ENCODE measurements at regions not wholly inside any gene's neighbourhood (a gene's known extent, or its start where the extent isn't known, plus 50 kb on each side); places are given as distances from the start of the nearest gene placed in this dataset.

DNA sequence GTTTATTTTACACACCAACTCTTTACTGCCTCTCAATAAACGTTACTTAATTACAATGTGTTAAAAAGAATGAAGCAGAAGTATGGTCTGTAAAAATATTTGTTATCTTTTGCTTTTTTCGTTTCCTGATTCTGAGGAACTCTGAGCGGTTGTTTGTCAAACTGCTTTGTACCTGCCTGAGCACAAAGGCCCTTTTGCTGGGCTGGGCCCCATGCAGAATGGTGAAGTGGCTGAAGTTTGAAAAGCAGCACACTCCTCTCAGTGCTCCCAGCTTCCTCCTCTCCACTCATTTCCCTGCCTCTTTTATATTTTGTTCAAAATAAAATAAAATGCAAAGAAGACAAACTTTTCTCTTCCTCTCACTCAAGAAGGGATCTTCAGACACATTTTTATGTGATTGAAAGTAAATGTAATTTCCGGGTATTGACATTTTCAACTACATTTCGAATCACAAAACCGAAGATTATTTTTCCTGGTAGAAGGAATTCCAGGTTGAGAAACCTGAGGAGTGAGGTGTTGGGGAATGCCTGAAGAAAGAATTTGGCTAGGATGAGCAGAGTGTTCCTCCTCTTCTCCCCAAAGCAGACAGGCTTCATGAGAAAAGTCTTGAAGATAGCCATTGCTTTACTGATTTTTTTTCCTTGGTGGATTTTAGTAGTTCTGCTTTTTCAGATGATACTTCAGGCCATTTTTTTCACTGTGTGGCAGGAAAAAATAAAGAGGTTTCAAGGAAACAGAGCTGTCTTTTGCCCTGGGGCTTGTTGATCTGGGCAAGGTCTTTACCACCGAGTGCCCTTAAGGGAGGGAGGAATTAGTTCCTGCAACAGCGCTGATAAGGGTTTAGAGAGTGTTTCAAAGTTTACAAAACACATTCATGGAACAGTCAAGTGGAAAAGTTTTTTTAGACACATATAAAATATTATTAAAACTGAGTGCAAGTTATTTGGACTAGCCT is 229.8 kb downstream of the NFKBIZ start (continued):
- TF ChIP-seq, protein P1, sequence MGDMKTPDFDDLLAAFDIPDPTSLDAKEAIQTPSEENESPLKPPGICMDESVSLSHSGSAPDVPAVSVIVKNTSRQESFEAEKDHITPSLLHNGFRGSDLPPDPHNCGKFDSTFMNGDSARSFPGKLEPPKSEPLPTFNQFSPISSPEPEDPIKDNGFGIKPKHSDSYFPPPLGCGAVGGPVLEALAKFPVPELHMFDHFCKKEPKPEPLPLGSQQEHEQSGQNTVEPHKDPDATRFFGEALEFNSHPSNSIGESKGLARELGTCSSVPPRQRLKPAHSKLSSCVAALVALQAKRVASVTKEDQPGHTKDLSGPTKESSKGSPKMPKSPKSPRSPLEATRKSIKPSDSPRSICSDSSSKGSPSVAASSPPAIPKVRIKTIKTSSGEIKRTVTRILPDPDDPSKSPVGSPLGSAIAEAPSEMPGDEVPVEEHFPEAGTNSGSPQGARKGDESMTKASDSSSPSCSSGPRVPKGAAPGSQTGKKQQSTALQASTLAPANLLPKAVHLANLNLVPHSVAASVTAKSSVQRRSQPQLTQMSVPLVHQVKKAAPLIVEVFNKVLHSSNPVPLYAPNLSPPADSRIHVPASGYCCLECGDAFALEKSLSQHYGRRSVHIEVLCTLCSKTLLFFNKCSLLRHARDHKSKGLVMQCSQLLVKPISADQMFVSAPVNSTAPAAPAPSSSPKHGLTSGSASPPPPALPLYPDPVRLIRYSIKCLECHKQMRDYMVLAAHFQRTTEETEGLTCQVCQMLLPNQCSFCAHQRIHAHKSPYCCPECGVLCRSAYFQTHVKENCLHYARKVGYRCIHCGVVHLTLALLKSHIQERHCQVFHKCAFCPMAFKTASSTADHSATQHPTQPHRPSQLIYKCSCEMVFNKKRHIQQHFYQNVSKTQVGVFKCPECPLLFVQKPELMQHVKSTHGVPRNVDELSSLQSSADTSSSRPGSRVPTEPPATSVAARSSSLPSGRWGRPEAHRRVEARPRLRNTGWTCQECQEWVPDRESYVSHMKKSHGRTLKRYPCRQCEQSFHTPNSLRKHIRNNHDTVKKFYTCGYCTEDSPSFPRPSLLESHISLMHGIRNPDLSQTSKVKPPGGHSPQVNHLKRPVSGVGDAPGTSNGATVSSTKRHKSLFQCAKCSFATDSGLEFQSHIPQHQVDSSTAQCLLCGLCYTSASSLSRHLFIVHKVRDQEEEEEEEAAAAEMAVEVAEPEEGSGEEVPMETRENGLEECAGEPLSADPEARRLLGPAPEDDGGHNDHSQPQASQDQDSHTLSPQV (IDR thresholded peaks at IDR 0.05), result no peak
- TF ChIP-seq PAX8 (IDR thresholded peaks at IDR 0.05), result no peak
- TF ChIP-seq NFYA (IDR thresholded peaks at IDR 0.05; ENCODE audit: borderline replicate concordance, low read depth, low read length), result no peak
- no peak for TF ChIP-seq HDAC2 (IDR thresholded peaks at IDR 0.05)
- TF ChIP-seq, protein P2, sequence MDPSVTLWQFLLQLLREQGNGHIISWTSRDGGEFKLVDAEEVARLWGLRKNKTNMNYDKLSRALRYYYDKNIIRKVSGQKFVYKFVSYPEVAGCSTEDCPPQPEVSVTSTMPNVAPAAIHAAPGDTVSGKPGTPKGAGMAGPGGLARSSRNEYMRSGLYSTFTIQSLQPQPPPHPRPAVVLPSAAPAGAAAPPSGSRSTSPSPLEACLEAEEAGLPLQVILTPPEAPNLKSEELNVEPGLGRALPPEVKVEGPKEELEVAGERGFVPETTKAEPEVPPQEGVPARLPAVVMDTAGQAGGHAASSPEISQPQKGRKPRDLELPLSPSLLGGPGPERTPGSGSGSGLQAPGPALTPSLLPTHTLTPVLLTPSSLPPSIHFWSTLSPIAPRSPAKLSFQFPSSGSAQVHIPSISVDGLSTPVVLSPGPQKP (IDR thresholded peaks at IDR 0.05; ENCODE audit: low read depth, low read length), result no peak
- TF ChIP-seq WRNIP1 (IDR thresholded peaks at IDR 0.05; ENCODE audit: borderline replicate concordance, low read depth, low read length), result no peak
- no peak for TF ChIP-seq NR2C2 (IDR thresholded peaks at IDR 0.05; ENCODE audit: borderline replicate concordance, control insufficient read depth, insufficient read length, low read depth)
- TF ChIP-seq, protein P3, sequence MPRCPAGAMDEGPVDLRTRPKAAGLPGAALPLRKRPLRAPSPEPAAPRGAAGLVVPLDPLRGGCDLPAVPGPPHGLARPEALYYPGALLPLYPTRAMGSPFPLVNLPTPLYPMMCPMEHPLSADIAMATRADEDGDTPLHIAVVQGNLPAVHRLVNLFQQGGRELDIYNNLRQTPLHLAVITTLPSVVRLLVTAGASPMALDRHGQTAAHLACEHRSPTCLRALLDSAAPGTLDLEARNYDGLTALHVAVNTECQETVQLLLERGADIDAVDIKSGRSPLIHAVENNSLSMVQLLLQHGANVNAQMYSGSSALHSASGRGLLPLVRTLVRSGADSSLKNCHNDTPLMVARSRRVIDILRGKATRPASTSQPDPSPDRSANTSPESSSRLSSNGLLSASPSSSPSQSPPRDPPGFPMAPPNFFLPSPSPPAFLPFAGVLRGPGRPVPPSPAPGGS (IDR thresholded peaks at IDR 0.05; ENCODE audit: borderline replicate concordance, insufficient read depth, low read depth, low read length, poor library complexity, severe bottlenecking), result no peak
- TF ChIP-seq MYB (IDR thresholded peaks at IDR 0.05; ENCODE audit: borderline replicate concordance, low read depth, low read length), result no peak
- TF ChIP-seq ZNF207 (IDR thresholded peaks at IDR 0.05; ENCODE audit: borderline replicate concordance), result no peak
